K562 (cell line): ENCODE measurements at regions not wholly inside any gene's neighbourhood (a gene's known extent, or its start where the extent isn't known, plus 50 kb on each side); places are given as distances from the start of the nearest gene placed in this dataset.

Source experiments
- LARP7 ChIP-seq: fragments of 450-650 bp; IDR thresholded peaks from 2 replicates; pipeline ENCODE4 v1.6.1; 2016
- NFE2L1 ChIP-seq: fragments of 450-650 bp; IDR thresholded peaks from 2 replicates; pipeline ENCODE4 v1.6.1; 2016; ENCODE audit warnings: missing genetic modification characterization, low read depth, mild to moderate bottlenecking, missing compliant biosample characterization, moderate library complexity, borderline replicate concordance
- NFYB ChIP-seq: IDR thresholded peaks from 2 replicates; pipeline ENCODE4 v1.6.1; 2011; ENCODE audit warnings: mild to moderate bottlenecking, moderate library complexity; ENCODE audit not compliant: insufficient read length; ENCODE audit errors: extremely low read depth
- SMAD3 ChIP-seq: fragments of 450-650 bp; formaldehyde crosslinking; conservative IDR thresholded peaks from 2 replicates; pipeline ENCODE4 v1.4.0; 2020; ENCODE audit warnings: mild to moderate bottlenecking
- TF ChIP-seq, protein P1 (sequence below): fragments of 450-650 bp; conservative IDR thresholded peaks from 2 replicates; pipeline ENCODE4 v1.6.1; 2016; ENCODE audit warnings: missing genetic modification characterization, low read depth, mild to moderate bottlenecking, missing compliant biosample characterization, moderate library complexity
- TF ChIP-seq, protein P2 (sequence below), 2 experiments: fragments of 450-650 bp in 1 of 2; sonication (generic) in 1 of 2; formaldehyde crosslinking in 1 of 2; IDR thresholded peaks in 1 of 2; conservative IDR thresholded peaks in 1 of 2; 2 replicates each; pipeline versions ENCODE4 v1.6.1 to v1.8.1; 2016 to 2023; ENCODE audit warnings: mild to moderate bottlenecking in 2 of 2, moderate library complexity in 2 of 2, inconsistent platforms in 1 of 2, missing genetic modification reagents in 1 of 2

DNA sequence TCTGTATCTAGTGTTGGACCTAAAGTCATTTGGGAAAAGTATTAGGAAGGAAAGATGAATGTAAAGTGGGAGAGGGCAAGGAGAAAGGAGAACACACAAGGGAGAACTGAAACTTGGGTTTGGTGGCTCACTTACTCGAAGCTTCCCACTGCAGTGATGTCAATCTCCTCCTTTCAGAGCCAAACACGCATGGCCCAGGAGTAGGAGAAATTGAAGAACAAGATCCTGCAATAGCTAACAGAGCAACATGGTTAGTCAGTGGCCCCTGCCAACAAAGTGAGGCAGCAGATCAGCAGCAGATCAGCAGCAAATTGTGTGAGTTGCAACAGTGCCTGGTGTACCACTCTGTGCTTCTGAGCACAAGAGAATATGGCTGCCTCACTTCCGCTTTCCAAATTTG lies 366.4 kb downstream of the PSAT1 start:
- TF ChIP-seq, protein P1, sequence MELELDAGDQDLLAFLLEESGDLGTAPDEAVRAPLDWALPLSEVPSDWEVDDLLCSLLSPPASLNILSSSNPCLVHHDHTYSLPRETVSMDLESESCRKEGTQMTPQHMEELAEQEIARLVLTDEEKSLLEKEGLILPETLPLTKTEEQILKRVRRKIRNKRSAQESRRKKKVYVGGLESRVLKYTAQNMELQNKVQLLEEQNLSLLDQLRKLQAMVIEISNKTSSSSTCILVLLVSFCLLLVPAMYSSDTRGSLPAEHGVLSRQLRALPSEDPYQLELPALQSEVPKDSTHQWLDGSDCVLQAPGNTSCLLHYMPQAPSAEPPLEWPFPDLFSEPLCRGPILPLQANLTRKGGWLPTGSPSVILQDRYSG (tag), result no peak
- TF ChIP-seq SMAD3 (CRISPR knock-in tag) (no peak), NFE2L1 (tag) (no peak), NFYB (no peak), LARP7 (no peak)
- TF ChIP-seq, protein P2, sequence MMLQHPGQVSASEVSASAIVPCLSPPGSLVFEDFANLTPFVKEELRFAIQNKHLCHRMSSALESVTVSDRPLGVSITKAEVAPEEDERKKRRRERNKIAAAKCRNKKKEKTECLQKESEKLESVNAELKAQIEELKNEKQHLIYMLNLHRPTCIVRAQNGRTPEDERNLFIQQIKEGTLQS (IDR thresholded peaks at IDR 0.05), result no peak
- TF ChIP-seq, protein P2 (CRISPR knock-in tag; conservative IDR thresholded peaks at IDR 0.05), result no peak
